ENCODE measurements at regions not wholly inside any gene's neighbourhood (a gene's known extent, or its start where the extent isn't known, plus 50 kb on each side); places are given as distances from the start of the nearest gene placed in this dataset.

- no peak for DNase-seq
These were observed 425.1 kb downstream of the SETD4 start for GRCh38 chr21:35635261-35635660.

- DNase-seq = no peak
These were observed 426.8 kb downstream of the SETD4 start for GRCh38 chr21:35633501-35633900.

- DNase-seq = no peak
These were observed 427.6 kb downstream of the SETD4 start for GRCh38 chr21:35632711-35633110.

GRCh38 chr21:35628316-35628715 lies 432.0 kb downstream of the SETD4 start:
- no peak for DNase-seq

- no peak for DNase-seq
These were observed 432.9 kb downstream of the SETD4 start for GRCh38 chr21:35627462-35627861.

GRCh38 chr21:35625576-35625975 lies 434.8 kb downstream of the SETD4 start:
- no peak for DNase-seq

- no peak for DNase-seq
These were observed 435.4 kb downstream of the SETD4 start for GRCh38 chr21:35624901-35625300.

GRCh38 chr21:35622612-35623011 lies 437.7 kb downstream of the SETD4 start:
- DNase-seq = no peak

- DNase-seq = no peak
These were observed 441.1 kb downstream of the SETD4 start for GRCh38 chr21:35619184-35619583.

GRCh38 chr21:35617491-35617890 lies 442.8 kb downstream of the SETD4 start:
- DNase-seq = no peak

GRCh38 chr21:35616090-35616489 lies 444.2 kb downstream of the SETD4 start:
- no peak for DNase-seq

- no peak for DNase-seq
These were observed 445.0 kb downstream of the SETD4 start for GRCh38 chr21:35615325-35615724.

GRCh38 chr21:35614396-35614921 lies 445.9 kb downstream of the SETD4 start:
- no peak for DNase-seq

GRCh38 chr21:35611708-35612132 lies 448.6 kb downstream of the SETD4 start:
- no peak for DNase-seq

GRCh38 chr21:35609263-35609662 lies 451.1 kb downstream of the SETD4 start:
- DNase-seq = no peak

GRCh38 chr21:35607406-35607805 lies 452.9 kb downstream of the SETD4 start:
- no peak for DNase-seq

GRCh38 chr21:35606578-35606977 lies 453.7 kb downstream of the SETD4 start:
- no peak for DNase-seq

- no peak for DNase-seq
These were observed 454.2 kb downstream of the SETD4 start for GRCh38 chr21:35606146-35606545.

- DNase-seq = no peak
These were observed 456.8 kb downstream of the SETD4 start for GRCh38 chr21:35603494-35603893.

GRCh38 chr21:35602811-35603362 lies 457.4 kb downstream of the SETD4 start:
- no peak for DNase-seq

GRCh38 chr21:35601211-35601610 lies 459.1 kb downstream of the SETD4 start:
- no peak for DNase-seq

- DNase-seq = no peak
These were observed 461.2 kb downstream of the SETD4 start for GRCh38 chr21:35599164-35599563.

GRCh38 chr21:35597750-35598339 lies 462.5 kb downstream of the SETD4 start:
- no peak for DNase-seq

GRCh38 chr21:35594905-35595304 lies 465.4 kb downstream of the SETD4 start:
- DNase-seq = no peak

- DNase-seq = no peak
These were observed 467.3 kb downstream of the SETD4 start for GRCh38 chr21:35593000-35593502.
